RWPE2 (cell line): ENCODE measurements at regions not wholly inside any gene's neighbourhood (a gene's known extent, or its start where the extent isn't known, plus 50 kb on each side); places are given as distances from the start of the nearest gene placed in this dataset.

Source experiments
- ATAC-seq: fragments of 200-7000 bp; cut with Tn5 transposase; 3 replicates; pipeline ENCODE4 v1.9.1; 2021; ENCODE audit warnings: low read depth
- DNase-seq: peaks from one replicate; pipeline ENCODE4 v3.0.0-alpha.2; 2020; ENCODE audit warnings: low spot score
- H3K27ac ChIP-seq: fragments of 450-650 bp; 2 replicates; pipeline ENCODE4 v1.5.1; 2017; ENCODE audit warnings: mild to moderate bottlenecking; ENCODE audit not compliant: poor library complexity, severe bottlenecking
- H3K27me3 ChIP-seq: fragments of 250-450 bp; sonication (Bioruptor Pico); 2 replicates; pipeline ENCODE4 v1.5.1; 2021; ENCODE audit warnings: mild to moderate bottlenecking, moderate library complexity; ENCODE audit not compliant: insufficient read depth, poor library complexity, severe bottlenecking
- H3K36me3 ChIP-seq: fragments of 250-450 bp; sonication (Bioruptor Pico); 2 replicates; pipeline ENCODE4 v1.5.1; 2020; ENCODE audit warnings: low read depth, mild to moderate bottlenecking, moderate library complexity
- H3K4me1 ChIP-seq: fragments of 250-450 bp; sonication (Bioruptor Pico); 2 replicates; pipeline ENCODE4 v1.5.1; 2021; ENCODE audit warnings: mild to moderate bottlenecking, moderate library complexity; ENCODE audit not compliant: insufficient read depth, poor library complexity, severe bottlenecking
- H3K4me3 ChIP-seq: fragments of 250-450 bp; sonication (Bioruptor Pico); 2 replicates; pipeline ENCODE4 v1.5.1; 2021; ENCODE audit warnings: mild to moderate bottlenecking, moderate library complexity; ENCODE audit not compliant: severe bottlenecking
- H3K9me3 ChIP-seq: fragments of 250-450 bp; sonication (Bioruptor Pico); 2 replicates; pipeline ENCODE4 v1.5.1; 2021; ENCODE audit warnings: mild to moderate bottlenecking, moderate library complexity; ENCODE audit not compliant: severe bottlenecking
- TF ChIP-seq, protein P1 (sequence below): fragments of 450-650 bp; IDR thresholded peaks from one replicate; pipeline ENCODE4 v1.5.1; 2017; ENCODE audit warnings: mild to moderate bottlenecking, moderate library complexity; ENCODE audit not compliant: poor library complexity, severe bottlenecking

DNA sequence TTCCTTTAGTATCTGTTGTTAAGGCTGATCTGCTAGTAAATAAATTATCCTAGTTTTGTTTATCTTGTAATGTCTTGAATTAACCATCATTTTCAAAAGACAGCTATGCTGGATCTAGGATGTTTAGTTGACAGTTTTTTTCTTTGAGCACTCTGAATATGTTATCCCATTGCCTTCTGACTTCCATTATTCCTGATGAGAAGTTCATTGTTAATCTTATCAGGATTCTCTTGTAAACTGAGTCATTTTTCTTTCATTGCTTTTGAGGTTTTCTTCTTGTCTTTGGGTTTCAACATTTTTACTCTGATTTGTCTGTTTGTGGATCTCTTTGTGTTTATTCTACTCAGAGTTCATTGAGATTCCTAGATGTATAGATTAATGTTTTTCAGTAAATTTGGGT lies 157.7 kb downstream of the WNT7A start:
- TF ChIP-seq, protein P1, sequence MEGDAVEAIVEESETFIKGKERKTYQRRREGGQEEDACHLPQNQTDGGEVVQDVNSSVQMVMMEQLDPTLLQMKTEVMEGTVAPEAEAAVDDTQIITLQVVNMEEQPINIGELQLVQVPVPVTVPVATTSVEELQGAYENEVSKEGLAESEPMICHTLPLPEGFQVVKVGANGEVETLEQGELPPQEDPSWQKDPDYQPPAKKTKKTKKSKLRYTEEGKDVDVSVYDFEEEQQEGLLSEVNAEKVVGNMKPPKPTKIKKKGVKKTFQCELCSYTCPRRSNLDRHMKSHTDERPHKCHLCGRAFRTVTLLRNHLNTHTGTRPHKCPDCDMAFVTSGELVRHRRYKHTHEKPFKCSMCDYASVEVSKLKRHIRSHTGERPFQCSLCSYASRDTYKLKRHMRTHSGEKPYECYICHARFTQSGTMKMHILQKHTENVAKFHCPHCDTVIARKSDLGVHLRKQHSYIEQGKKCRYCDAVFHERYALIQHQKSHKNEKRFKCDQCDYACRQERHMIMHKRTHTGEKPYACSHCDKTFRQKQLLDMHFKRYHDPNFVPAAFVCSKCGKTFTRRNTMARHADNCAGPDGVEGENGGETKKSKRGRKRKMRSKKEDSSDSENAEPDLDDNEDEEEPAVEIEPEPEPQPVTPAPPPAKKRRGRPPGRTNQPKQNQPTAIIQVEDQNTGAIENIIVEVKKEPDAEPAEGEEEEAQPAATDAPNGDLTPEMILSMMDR: no peak
- Histone ChIP-seq H3K4me1 (no peaks in the 10 kb centered on the region), H3K27me3 (no peaks in the 10 kb centered on the region), H3K36me3 (no peaks in the 10 kb centered on the region), H3K4me3 (no peak overlapping the region), H3K27ac (no peak overlapping the region), H3K9me3 (peaks cover 2% of the 10 kb centered on the region)
- no peak for ATAC-seq
- DNase-seq: no peak

DNA sequence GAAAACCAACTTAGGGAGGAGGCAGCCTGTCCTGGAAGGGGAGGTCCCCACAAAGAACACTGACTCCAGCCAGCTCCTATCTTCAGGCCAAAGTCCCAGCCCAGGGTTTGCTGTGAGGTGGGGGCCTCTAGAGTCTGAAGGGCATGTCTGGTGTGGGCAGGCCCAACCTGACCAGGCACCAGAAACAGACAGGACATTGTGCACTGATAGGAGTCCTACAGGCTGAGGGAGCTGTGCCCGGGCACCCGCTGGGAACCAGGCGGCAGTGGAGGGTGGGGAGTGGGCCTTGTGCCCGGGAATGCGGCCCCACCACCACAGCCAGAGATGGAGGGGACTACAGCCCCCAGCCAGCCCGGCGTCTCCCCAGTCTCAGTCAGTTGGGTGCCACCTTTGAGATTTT lies 161.4 kb downstream of the WNT7A start:
- Histone ChIP-seq H3K36me3 (no peaks in the 10 kb centered on the region), H3K4me1 (no peaks in the 10 kb centered on the region), H3K9me3 (peaks cover 2% of the 10 kb centered on the region), H3K4me3 (no peak overlapping the region), H3K27me3 (no peaks in the 10 kb centered on the region), H3K27ac (no peak overlapping the region)
- DNase-seq (peak; percentile 11), ATAC-seq (no peak)
- TF ChIP-seq, protein P1: no peak

DNA sequence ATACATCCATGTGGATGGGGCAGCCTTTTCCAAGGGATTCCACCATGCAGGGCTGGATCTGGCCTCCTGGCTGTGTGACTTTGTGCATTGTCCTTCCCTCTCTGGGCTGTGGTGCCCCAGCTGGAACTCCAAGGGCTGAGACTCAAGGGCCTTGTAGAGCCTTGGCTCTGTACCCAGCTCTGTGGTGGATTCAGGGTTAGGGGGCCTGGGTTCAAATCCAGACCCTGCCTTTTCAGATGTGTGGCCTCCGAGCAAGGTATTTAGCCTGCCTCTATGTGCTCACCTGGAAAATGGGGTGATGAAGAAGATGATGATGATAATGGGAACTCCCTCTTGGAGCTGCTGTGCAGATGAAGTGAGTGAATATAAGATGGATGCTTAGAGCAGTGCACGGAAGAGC lies 161.9 kb downstream of the WNT7A start:
- Histone ChIP-seq H3K4me1 (no peaks in the 10 kb centered on the region), H3K27me3 (no peaks in the 10 kb centered on the region)
- TF ChIP-seq, protein P1: no peak

DNA sequence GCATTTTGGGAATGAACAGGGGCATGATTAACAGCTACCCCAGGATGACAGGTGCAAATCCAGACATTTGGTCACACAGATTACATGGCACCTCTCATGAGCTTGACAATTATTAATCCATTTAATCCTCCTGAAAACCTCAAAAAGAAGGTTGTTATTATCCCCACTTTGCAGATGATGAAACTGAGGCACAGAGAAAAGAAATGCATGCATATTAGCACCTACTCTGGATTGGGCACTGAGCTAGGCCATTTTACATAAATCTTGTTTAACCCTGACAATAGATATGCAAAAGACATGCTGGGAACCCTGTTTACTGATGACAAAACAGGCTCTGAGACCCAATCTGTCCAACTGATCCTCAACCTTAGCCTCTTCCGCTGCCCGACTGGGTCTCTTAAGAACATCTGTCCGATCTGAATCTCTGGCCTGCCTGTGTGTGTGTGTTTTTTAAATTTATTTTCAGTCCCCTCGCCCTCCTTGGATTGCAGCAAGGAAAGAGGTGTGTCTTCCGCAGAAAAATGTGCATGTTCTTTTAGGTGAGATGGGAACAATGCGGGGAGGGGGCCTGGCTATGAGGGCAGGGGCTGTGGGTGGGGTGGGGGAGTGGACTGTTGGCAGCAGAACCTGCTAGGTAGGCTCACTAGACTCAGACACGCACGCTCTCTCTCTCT lies 162.5 kb downstream of the WNT7A start:
- DNase-seq (peak; percentile 7), ATAC-seq (no peak)
- peaks cover 2% of the 10 kb centered on the region for H3K9me3 ChIP-seq
- no peaks in the 10 kb centered on the region for H3K36me3 ChIP-seq
- H3K4me1 ChIP-seq: no peaks in the 10 kb centered on the region
- no peak overlapping the region for H3K4me3 ChIP-seq
- H3K27me3 ChIP-seq: no peaks in the 10 kb centered on the region
- H3K27ac ChIP-seq: no peak overlapping the region
- TF ChIP-seq, protein P1: no peak

More for the DNA sequence above, 161.9 kb downstream of the WNT7A start:
- DNase-seq (peak; percentile 20), ATAC-seq (no peak)
- Histone ChIP-seq H3K9me3 (peaks cover 2% of the 10 kb centered on the region), H3K27ac (no peak overlapping the region), H3K36me3 (no peaks in the 10 kb centered on the region), H3K4me3 (no peak overlapping the region)

DNA sequence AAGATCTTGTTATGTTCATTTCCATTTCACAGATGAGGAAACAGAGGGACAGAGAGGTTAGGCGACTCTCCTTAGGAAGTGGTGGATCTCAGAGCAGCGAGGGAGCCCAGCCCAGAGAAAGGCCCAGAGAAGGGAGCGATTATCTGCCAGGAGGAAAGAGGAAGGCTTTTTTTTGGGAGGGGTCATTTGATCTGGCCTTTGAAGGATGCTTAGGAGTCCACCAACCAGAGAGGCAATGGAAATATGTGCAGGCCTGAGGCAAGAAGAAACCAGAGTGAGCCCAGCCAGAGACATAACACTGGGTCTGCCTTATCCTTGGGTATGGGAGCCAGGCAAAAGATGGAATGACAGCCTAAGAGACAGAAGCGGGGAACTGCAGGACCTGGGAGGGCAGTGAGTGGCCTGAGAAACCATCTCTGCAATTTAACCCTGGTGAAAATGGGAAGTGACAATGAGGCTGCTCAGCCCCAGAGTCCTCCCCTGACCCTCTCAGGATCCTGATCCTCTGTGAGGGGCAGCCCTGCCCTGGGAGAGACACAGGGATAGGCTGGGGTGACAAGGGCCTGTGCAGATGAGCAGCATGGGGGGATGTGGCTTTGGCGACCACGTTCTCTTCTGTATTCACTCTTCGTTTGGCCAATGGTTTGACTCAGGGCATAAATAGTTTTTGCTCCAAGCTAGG lies 163.2 kb downstream of the WNT7A start:
- Histone ChIP-seq H3K27me3 (no peaks in the 10 kb centered on the region), H3K36me3 (no peaks in the 10 kb centered on the region), H3K4me3 (no peak overlapping the region), H3K9me3 (no peaks in the 10 kb centered on the region), H3K27ac (no peak overlapping the region), H3K4me1 (no peaks in the 10 kb centered on the region)
- peak; percentile 15 for DNase-seq
- TF ChIP-seq, protein P1: no peak
- no peak for ATAC-seq
